Lower leg skin (tissue), 3 donors: ENCODE measurements at regions not wholly inside any gene's neighbourhood (a gene's known extent, or its start where the extent isn't known, plus 50 kb on each side); places are given as distances from the start of the nearest gene placed in this dataset.

Experiments used
- CTCF ChIP-seq, 3 donors: fragments of 450-650 bp; IDR thresholded peaks; one replicate each; pipeline ENCODE4 v1.5.1; 2016; ENCODE audit warnings: antibody characterized with exemption in 3 of 3, mild to moderate bottlenecking in 3 of 3, moderate library complexity in 2 of 3
- POLR2A ChIP-seq, 2 donors: fragments of 450-650 bp; IDR thresholded peaks; one replicate each; pipeline ENCODE4 v1.6.1; 2016 to 2017; ENCODE audit warnings: antibody characterized with exemption in 2 of 2, mild to moderate bottlenecking in 1 of 2, moderate library complexity in 1 of 2

GRCh38 chr10:118966850-118967125 lies 62.7 kb upstream of the NANOS1 start:
- no peak for TF ChIP-seq CTCF (IDR thresholded peaks at IDR 0.05)
- TF ChIP-seq POLR2A (IDR thresholded peaks at IDR 0.05): no peak
